GM19193 (cell line): ENCODE measurements at regions not wholly inside any gene's neighbourhood (a gene's known extent, or its start where the extent isn't known, plus 50 kb on each side); places are given as distances from the start of the nearest gene placed in this dataset.

Experiments used
- POLR2A ChIP-seq: IDR thresholded peaks from 4 replicates; pipeline ENCODE4 v1.6.1; 2011; ENCODE audit not compliant: insufficient read depth, insufficient read length; ENCODE audit errors: extremely low read depth

DNA sequence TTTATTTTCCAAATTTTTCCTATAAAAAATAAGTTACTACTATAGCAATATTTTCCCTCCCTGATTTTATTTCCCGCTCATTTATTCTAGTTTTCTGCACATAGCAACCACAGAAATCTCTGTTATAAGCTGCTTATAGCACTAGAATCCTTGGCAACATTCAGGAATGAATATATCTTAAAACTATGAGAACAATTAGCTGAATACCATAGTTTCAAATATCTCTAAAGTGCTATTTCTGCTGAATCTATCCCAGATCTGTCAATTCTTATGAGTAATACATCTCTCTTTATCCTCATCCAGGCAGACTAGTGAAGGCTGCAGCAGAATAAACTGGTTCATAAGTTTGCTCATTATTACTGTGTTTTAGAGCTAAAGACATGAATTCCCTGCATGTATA, 622.9 kb upstream of the DIPK2B start:
- TF ChIP-seq POLR2A, result no peak

GRCh38 chrX:45822124-45822523, 621.4 kb upstream of the DIPK2B start:
- TF ChIP-seq POLR2A, result no peak

DNA sequence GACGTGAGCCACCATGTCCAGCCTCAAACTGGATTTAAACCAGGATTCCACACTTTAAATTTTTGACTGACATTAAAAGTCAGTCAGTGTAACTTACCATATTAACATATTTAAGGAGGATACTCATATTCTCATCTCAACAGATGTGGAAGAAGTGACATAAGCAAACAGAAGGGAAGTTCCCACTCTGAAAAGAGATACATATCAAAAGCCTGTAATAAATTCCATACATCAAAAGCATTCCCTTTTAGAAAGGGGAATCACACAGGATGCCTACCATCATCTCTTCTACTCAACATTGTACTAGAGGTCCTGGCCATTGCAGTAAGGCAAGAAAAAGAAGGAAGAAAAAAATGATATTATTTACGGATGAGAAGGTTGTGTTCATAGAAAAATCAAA, 618.2 kb upstream of the DIPK2B start:
- TF ChIP-seq POLR2A, result no peak

DNA sequence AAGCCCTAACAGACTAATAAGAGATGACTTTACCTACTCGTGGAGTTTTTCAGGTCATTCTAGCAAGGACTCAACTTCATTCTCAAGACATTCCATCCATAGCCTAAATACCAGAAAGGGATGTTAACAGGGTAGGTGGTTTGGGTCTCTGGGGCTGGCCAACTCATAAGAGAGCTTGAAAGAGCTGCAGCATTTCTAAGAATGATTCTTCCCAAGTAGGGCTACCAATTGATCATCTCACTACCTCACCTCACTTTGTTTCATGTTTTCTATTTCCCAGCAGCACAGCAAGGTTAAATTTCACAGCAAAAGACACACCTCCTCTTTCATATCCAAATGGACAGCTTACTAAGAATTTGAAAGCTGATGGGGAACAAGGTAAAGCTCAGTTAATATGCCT, 614.8 kb upstream of the DIPK2B start:
- TF ChIP-seq POLR2A, result no peak

DNA sequence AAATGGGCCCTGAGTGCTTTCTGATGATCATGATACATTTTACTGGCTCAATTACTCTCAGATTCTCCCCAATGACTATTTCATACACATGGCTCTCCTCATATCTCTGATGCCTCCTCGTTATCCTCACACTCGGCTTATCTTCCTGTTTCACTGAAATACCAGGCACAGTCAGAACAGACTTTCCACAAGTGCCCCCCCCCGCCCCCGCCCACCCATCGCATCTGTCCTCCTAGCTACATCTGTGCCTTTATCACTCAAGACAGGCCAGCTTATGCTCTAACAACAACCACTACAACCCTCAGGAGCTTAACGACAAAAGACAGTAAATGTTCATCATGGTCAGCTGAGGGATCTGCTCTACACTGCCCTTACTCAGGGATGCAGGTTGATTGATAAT, 610.6 kb upstream of the DIPK2B start:
- TF ChIP-seq POLR2A, result no peak

- TF ChIP-seq POLR2A, result no peak
These were observed 607.1 kb upstream of the DIPK2B start for GRCh38 chrX:45807572-45808425.

DNA sequence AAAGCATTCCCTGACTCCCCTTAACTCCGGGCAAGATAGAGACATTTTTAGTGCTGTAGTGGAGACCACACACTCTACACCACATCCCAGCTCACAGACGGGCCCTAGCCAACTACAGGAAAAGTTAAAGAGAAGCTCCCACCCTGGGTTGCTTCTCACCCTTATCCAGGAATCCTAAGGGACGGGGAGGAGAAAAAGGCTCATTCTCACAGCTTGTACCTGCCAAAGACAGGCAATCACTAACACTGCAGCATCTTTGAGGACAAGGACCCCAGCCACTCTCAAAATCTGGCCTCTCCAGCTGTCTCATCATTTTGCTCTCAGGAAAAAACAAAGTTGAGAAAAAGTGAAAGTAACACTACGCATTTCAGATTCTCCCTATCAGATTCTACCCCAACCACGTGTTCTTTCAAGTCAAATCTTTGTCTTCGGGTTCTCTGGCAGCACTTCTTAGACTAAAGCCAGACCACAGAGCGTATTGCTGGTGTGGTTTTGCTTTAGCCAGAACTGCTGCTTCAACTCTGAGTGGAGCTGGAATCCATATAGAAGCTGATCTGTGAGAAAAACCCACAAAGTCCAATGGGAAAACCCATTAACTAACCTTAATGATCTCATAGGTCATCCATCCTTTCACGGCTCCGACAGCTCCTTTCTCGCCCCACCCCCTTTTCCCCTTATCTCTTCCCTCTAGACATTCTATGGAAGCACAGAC, 605.9 kb upstream of the DIPK2B start:
- TF ChIP-seq POLR2A, result no peak

DNA sequence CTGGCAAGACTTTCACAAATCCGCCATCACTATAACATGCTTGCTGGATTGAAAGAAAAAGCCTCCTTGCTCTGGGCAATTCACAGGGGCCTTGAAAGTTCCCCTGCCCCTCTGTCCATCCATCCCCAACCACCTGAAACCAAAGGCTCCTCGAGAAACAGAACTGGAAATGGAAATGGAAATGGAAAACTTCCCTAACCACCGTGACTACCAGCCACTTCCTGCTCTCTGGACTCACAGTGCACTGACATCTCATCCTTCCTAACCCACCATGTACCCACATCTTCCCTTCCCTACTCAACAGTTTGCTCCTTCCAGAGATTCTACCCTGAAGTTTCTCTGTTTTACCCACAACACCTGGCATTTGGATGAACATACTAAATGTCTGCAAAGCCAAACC, 603.6 kb upstream of the DIPK2B start:
- TF ChIP-seq POLR2A, result no peak

DNA sequence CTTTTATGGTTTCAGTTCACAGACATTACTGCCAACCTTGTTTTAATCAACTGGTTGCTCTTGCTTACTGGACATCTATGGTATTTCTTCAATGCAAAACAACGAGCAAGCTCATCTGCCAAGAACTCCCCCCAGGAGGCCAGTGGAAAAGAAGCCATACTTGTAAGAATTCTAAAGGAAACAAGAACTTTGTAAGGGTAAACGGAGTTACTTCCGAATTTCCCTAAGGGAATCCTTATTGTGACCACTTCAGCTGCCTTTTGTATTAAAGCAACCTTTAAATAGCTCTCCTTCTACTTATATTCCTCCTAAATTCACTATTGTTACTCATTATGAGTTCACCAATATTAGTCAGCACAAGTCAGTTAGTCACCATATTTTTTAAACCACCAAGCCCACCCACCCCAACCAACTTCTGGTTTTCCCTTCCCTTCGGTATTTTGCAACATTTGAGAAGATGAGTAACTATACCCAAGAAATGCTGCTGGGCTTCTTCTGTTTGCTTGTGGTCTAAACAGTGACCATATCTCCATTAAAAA, 602.8 kb upstream of the DIPK2B start:
- TF ChIP-seq POLR2A, result no peak

DNA sequence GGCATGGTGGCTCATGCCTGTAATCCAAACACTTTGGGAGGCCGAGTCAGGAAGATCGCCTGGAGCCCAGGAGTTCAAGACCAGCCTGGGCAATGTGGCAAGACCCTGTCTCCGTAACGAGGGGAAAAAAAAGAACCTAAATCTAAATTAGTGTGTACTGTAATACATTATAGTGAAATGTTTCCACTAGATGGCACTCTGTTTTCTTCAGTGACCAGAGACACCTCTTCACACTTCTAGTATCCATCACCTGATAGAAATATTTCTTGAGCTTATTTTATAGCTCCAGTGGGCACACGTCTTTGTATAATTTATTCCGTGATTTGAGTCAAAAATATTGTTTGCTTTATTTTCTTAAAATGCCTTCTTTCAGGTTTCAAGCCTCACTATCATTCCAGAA, 600.9 kb upstream of the DIPK2B start:
- TF ChIP-seq POLR2A, result no peak

GRCh38 chrX:45799576-45799975, 598.9 kb upstream of the DIPK2B start:
- TF ChIP-seq POLR2A, result no peak

- no peak for TF ChIP-seq POLR2A
These were observed 594.9 kb upstream of the DIPK2B start for GRCh38 chrX:45795546-45795945.

- no peak for TF ChIP-seq POLR2A
These were observed 594.3 kb upstream of the DIPK2B start for GRCh38 chrX:45794995-45795337.

- TF ChIP-seq POLR2A, result no peak
These were observed 593.8 kb upstream of the DIPK2B start for GRCh38 chrX:45794323-45794994.

GRCh38 chrX:45788941-45789348, 588.3 kb upstream of the DIPK2B start:
- TF ChIP-seq POLR2A, result no peak

GRCh38 chrX:45788315-45788714, 587.6 kb upstream of the DIPK2B start:
- no peak for TF ChIP-seq POLR2A

DNA sequence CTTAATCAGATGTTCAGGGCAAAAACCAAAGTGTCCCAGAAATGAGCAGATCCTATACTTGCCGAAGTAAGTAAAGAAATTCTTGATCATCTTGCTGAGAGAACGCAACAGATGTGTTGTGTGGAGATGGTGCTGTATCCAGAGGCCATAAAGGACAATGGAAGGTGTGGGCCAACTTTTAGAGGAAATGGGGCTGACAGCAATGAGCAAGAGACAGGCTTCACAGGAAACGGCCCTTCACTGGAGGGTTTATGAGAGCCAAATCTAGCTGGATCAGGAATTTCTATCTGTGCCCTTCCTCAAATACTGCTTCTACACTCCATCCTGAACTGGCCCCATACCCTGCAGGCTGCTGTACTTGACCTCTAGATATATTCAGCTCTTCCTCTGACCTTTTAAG, 583.9 kb upstream of the DIPK2B start:
- TF ChIP-seq POLR2A, result no peak

DNA sequence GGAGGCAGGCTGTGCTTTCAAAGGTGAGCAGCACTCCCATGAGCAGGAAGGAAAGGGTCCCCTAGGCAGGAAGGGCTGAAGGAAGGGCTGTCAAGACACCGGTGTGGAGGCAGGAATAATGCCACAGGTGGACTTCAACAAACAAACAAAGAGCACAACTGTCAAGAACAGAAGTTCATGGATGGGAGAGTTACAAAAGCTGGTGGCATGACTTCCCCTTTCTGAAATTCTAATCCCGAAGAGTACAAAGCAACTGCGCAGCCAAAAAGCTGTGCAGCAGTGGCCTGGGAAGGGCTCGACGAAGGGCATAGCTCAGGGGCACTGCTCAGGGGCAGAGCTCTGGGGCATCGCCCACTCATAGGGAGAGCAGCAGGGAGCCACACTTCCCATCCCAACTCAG, 582.3 kb upstream of the DIPK2B start:
- no peak for TF ChIP-seq POLR2A
